ENCODE measurements at regions not wholly inside any gene's neighbourhood (a gene's known extent, or its start where the extent isn't known, plus 50 kb on each side); places are given as distances from the start of the nearest gene placed in this dataset.

DNA sequence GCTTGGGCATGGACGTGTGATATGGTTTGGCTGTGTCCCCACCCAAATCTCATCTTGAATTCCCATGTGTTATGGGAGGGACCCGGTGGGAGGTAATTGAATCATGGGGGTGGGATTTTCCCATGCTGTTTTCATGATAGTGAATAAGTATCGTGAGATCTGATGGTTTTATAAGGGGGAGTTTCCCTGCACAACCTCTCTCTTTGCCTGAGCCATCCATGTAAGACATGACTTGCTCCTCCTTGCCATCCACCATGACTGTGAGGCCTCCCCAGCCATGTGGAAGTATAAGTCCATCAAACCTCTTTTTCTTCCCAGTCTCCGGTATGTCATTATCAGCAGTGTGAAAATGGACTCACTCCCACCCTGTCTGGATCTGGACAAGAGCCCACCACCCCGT lies 393.4 kb downstream of the SEC14L1 start:
- H3K79me2 ChIP-seq (ENCODE audit: insufficient read depth, low read length) = no peaks in the 10 kb centered on the region
- no peak for DNase-seq (ENCODE audit: insufficient read length, low spot score, missing footprints)
- peaks cover 31% of the 10 kb centered on the region for H3K27me3 ChIP-seq (ENCODE audit: insufficient read depth, low read length)
- no peaks in the 10 kb centered on the region for H3K9me3 ChIP-seq (ENCODE audit: low read depth, low read length)
- H3K4me3 ChIP-seq (ENCODE audit: insufficient read depth, low read length) = no peak overlapping the region
- H4K20me1 ChIP-seq (ENCODE audit: insufficient read depth, low read length) = no peaks in the 10 kb centered on the region
- H3K4me2 ChIP-seq (ENCODE audit: insufficient read depth, low read length) = no peak overlapping the region
- H2AFZ ChIP-seq (ENCODE audit: low read length) = no peak overlapping the region
- no peak overlapping the region for H3K27ac ChIP-seq (ENCODE audit: low read depth, low read length)
- TF ChIP-seq, protein P1, sequence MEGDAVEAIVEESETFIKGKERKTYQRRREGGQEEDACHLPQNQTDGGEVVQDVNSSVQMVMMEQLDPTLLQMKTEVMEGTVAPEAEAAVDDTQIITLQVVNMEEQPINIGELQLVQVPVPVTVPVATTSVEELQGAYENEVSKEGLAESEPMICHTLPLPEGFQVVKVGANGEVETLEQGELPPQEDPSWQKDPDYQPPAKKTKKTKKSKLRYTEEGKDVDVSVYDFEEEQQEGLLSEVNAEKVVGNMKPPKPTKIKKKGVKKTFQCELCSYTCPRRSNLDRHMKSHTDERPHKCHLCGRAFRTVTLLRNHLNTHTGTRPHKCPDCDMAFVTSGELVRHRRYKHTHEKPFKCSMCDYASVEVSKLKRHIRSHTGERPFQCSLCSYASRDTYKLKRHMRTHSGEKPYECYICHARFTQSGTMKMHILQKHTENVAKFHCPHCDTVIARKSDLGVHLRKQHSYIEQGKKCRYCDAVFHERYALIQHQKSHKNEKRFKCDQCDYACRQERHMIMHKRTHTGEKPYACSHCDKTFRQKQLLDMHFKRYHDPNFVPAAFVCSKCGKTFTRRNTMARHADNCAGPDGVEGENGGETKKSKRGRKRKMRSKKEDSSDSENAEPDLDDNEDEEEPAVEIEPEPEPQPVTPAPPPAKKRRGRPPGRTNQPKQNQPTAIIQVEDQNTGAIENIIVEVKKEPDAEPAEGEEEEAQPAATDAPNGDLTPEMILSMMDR (IDR thresholded peaks at IDR 0.05; ENCODE audit: extremely low read depth, low read depth, low read length) = no peak
- H3K4me1 ChIP-seq (ENCODE audit: insufficient read depth, low read length) = no peaks in the 10 kb centered on the region
- H3K36me3 ChIP-seq (ENCODE audit: insufficient read depth, low read length) = no peaks in the 10 kb centered on the region

DNA sequence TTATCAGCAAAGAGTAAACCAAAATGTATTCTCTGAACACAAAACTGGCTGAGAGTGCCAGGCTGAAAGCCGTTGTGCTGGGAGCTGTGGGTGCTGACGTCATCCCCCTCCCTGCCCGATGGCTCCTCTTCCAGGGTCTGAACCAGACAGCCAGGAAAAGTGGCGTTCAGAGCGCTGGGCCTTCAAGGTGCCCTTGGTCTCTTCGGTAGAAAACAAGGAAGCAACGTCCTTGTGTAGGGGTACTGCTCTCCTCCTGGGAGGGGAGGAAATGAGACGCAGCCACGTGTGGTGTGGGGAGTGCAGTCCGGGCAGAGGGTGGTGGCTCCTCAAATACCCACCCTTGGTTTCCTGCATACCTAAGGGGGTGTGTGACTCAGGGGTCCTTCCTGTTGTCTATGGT lies 394.7 kb downstream of the SEC14L1 start:
- no peak overlapping the region for H3K4me3 ChIP-seq (ENCODE audit: insufficient read depth, low read length)

DNA sequence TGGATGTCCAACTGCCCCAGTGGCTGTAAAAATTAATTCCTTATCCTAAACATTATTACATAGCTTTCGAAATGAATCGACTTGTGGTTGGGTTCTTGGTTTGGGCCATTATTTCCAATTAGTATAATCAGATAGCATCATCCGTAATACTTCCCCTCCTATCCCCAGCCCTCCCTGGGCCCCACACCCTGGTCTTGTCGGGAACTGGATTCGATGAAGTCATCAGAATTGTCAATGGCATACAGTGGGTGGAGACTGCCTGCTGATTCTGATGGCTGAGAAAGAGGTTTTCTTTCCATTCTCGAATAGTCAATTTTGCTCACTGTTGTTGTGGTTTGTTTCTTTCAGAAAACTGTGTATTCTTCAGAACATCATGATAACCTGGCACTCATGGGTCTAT lies 395.1 kb downstream of the SEC14L1 start:
- Histone ChIP-seq H3K4me2 (ENCODE audit: insufficient read depth, low read length) (no peak overlapping the region), H3K4me3 (ENCODE audit: insufficient read depth, low read length) (no peak overlapping the region), H3K4me1 (ENCODE audit: insufficient read depth, low read length) (no peaks in the 10 kb centered on the region), H4K20me1 (ENCODE audit: insufficient read depth, low read length) (no peaks in the 10 kb centered on the region), H3K79me2 (ENCODE audit: insufficient read depth, low read length) (no peaks in the 10 kb centered on the region), H2AFZ (ENCODE audit: low read length) (no peak overlapping the region), H3K27me3 (ENCODE audit: insufficient read depth, low read length) (peaks cover 34% of the 10 kb centered on the region), H3K9me3 (ENCODE audit: low read depth, low read length) (no peaks in the 10 kb centered on the region), H3K27ac (ENCODE audit: low read depth, low read length) (no peak overlapping the region), H3K36me3 (ENCODE audit: insufficient read depth, low read length) (no peaks in the 10 kb centered on the region)
- TF ChIP-seq, protein P1 (IDR thresholded peaks at IDR 0.05; ENCODE audit: extremely low read depth, low read depth, low read length) = no peak
- DNase-seq (ENCODE audit: insufficient read length, low spot score, missing footprints) = no peak

More for the DNA sequence above, 394.7 kb downstream of the SEC14L1 start:
- peaks cover 31% of the 10 kb centered on the region for H3K27me3 ChIP-seq (ENCODE audit: insufficient read depth, low read length)
- H3K79me2 ChIP-seq (ENCODE audit: insufficient read depth, low read length) = no peaks in the 10 kb centered on the region
- no peaks in the 10 kb centered on the region for H3K4me1 ChIP-seq (ENCODE audit: insufficient read depth, low read length)
- TF ChIP-seq, protein P1 (IDR thresholded peaks at IDR 0.05; ENCODE audit: extremely low read depth, low read depth, low read length) = no peak
- no peak overlapping the region for H2AFZ ChIP-seq (ENCODE audit: low read length)
- H3K9me3 ChIP-seq (ENCODE audit: low read depth, low read length) = no peaks in the 10 kb centered on the region
- DNase-seq (ENCODE audit: insufficient read length, low spot score, missing footprints) = no peak
- H3K27ac ChIP-seq (ENCODE audit: low read depth, low read length) = no peak overlapping the region
- H4K20me1 ChIP-seq (ENCODE audit: insufficient read depth, low read length) = no peaks in the 10 kb centered on the region
- H3K4me2 ChIP-seq (ENCODE audit: insufficient read depth, low read length) = no peak overlapping the region
- H3K36me3 ChIP-seq (ENCODE audit: insufficient read depth, low read length) = no peaks in the 10 kb centered on the region

DNA sequence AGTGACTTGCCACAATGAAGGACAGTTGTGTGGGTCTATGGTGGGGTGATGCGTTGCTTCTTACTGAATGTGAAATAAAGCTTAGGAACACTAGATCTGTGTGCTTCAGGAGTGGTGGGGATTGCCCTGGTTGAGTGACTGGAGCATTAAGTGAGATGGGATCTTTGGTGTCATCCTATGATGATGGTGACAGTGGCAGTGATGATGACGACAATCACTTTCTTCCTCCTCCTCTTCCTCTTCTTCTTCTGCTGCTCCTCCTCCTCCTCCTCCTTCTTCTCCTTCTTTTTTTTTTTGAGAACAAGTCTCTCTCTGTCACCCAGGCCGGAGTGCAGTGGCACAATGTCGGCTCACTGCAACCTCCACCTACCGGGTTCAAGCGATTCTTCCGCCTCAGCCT lies 396.8 kb downstream of the SEC14L1 start:
- no peaks in the 10 kb centered on the region for H3K79me2 ChIP-seq (ENCODE audit: insufficient read depth, low read length)
- H3K4me3 ChIP-seq (ENCODE audit: insufficient read depth, low read length) = no peak overlapping the region
- peaks cover 41% of the 10 kb centered on the region for H3K27me3 ChIP-seq (ENCODE audit: insufficient read depth, low read length)
- H3K4me2 ChIP-seq (ENCODE audit: insufficient read depth, low read length) = no peak overlapping the region
- H3K9me3 ChIP-seq (ENCODE audit: low read depth, low read length) = no peaks in the 10 kb centered on the region
- H2AFZ ChIP-seq (ENCODE audit: low read length) = no peak overlapping the region
- no peak overlapping the region for H3K27ac ChIP-seq (ENCODE audit: low read depth, low read length)
- DNase-seq (ENCODE audit: insufficient read length, low spot score, missing footprints) = no peak
- H4K20me1 ChIP-seq (ENCODE audit: insufficient read depth, low read length) = no peaks in the 10 kb centered on the region
- TF ChIP-seq, protein P1 (IDR thresholded peaks at IDR 0.05; ENCODE audit: extremely low read depth, low read depth, low read length) = no peak
- no peaks in the 10 kb centered on the region for H3K4me1 ChIP-seq (ENCODE audit: insufficient read depth, low read length)
- H3K36me3 ChIP-seq (ENCODE audit: insufficient read depth, low read length) = no peaks in the 10 kb centered on the region
